Activated T-helper 2 cell treated with anti-CD3 and anti-CD28 coated beads, Interferon-gamma antibody, Interleukin-2, Interleukin-4, amounts not matched to agents 10 μg/mL and 5 μg/mL and 100 μg/mL, durations not matched to agents 14 hours and 24 hours and 36 hours (primary cell): ENCODE measurements at regions not wholly inside any gene's neighbourhood (a gene's known extent, or its start where the extent isn't known, plus 50 kb on each side); places are given as distances from the start of the nearest gene placed in this dataset.

Source experiments
- DNase-seq: peaks from one replicate; pipeline ENCODE4 v3.0.0; 2021; ENCODE audit warnings: low spot score
- H3K27ac Mint-ChIP-seq: one replicate; pipeline ENCODE4 v1.8.0; 2021; ENCODE audit warnings: mixed read lengths
- H3K27me3 Mint-ChIP-seq: one replicate; pipeline ENCODE4 v1.8.0; 2021; ENCODE audit warnings: low read depth, mixed read lengths
- H3K36me3 Mint-ChIP-seq: one replicate; pipeline ENCODE4 v1.8.0; 2021; ENCODE audit warnings: low read depth, mixed read lengths
- H3K4me1 Mint-ChIP-seq: one replicate; pipeline ENCODE4 v1.8.0; 2021; ENCODE audit warnings: low read depth, mixed read lengths
- H3K4me3 Mint-ChIP-seq: one replicate; pipeline ENCODE4 v1.8.0; 2021; ENCODE audit warnings: low read depth, mild to moderate bottlenecking, moderate library complexity, mixed read lengths
- H3K9me3 Mint-ChIP-seq: one replicate; pipeline ENCODE4 v1.8.0; 2021; ENCODE audit warnings: mixed read lengths
- intact Hi-C: fragments of 100-400 bp; cut with micrococcal nuclease; formaldehyde crosslinking; loops from one replicate; pipeline ENCODE4 v1.15.1; 2023

GRCh38 chr2:216787851-216788540 is 71.9 kb downstream of the TNP1 start:
- intact Hi-C loops = no loop called here
- Mint-ChIP-seq H3K4me1 (no peaks in the 10 kb centered on the region), H3K9me3 (no peaks in the 10 kb centered on the region), H3K27me3 (peaks cover 1% of the 10 kb centered on the region), H3K4me3 (no peak overlapping the region), H3K36me3 (no peaks in the 10 kb centered on the region), H3K27ac (no peak overlapping the region)
- DNase-seq = no peak

DNA sequence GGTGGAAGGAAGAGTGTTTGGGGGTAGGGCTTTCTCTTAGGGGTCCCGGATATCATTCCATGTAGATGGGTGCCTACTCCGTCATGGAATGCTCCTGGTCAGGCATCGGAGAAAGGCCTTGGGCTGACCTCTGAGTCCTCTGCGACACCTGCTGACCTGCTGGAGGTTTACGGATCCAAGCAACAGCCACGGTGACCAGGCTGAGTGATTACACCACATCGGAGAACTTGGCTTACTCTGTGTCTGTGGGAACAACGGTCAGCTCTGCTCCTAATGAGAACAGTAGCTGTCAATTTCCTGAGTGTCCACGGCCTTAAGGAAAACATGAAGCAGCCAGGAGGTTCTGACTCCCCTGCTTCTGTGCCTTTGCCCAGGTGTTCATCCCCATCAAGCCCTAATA is 73.2 kb downstream of the TNP1 start:
- Mint-ChIP-seq H3K4me3 (no peak overlapping the region), H3K27me3 (peaks cover 1% of the 10 kb centered on the region), H3K36me3 (no peaks in the 10 kb centered on the region), H3K4me1 (no peaks in the 10 kb centered on the region), H3K9me3 (no peaks in the 10 kb centered on the region), H3K27ac (no peak overlapping the region)
- intact Hi-C loops = no loop called here
- DNase-seq = no peak

- no peak overlapping the region for H3K4me3 Mint-ChIP-seq
- no peaks in the 10 kb centered on the region for H3K9me3 Mint-ChIP-seq
- H3K27me3 Mint-ChIP-seq = peaks cover 6% of the 10 kb centered on the region
- no peaks in the 10 kb centered on the region for H3K36me3 Mint-ChIP-seq
- intact Hi-C loops = no loop called here
- no peak for DNase-seq
- H3K27ac Mint-ChIP-seq = no peak overlapping the region
- peaks cover 2% of the 10 kb centered on the region for H3K4me1 Mint-ChIP-seq
Observed at GRCh38 chr2:216784456-216784855, 75.4 kb downstream of the TNP1 start.

GRCh38 chr2:216781709-216782108 is 78.2 kb downstream of the TNP1 start:
- Mint-ChIP-seq H3K4me1 (peaks cover 2% of the 10 kb centered on the region), H3K27ac (no peak overlapping the region), H3K4me3 (no peak overlapping the region), H3K27me3 (peaks cover 6% of the 10 kb centered on the region), H3K36me3 (no peaks in the 10 kb centered on the region), H3K9me3 (no peaks in the 10 kb centered on the region)
- intact Hi-C loops = no loop called here
- no peak for DNase-seq

GRCh38 chr2:216780843-216781242 is 79.0 kb downstream of the TNP1 start:
- Mint-ChIP-seq H3K27ac (no peak overlapping the region), H3K4me3 (no peak overlapping the region), H3K36me3 (no peaks in the 10 kb centered on the region), H3K9me3 (no peaks in the 10 kb centered on the region), H3K4me1 (peaks cover 2% of the 10 kb centered on the region), H3K27me3 (peaks cover 6% of the 10 kb centered on the region)
- DNase-seq = no peak
- intact Hi-C loops = no loop called here

- H3K9me3 Mint-ChIP-seq = no peaks in the 10 kb centered on the region
- no peaks in the 10 kb centered on the region for H3K36me3 Mint-ChIP-seq
- no peak overlapping the region for H3K27ac Mint-ChIP-seq
- intact Hi-C loops = loop anchor here (2.0 to 5.0 kb wide), 2 partner anchors 389 to 735 kb away; no protein-coding TSS in a partner anchor
- peak; percentile 34 for DNase-seq
- peaks cover 2% of the 10 kb centered on the region for H3K4me1 Mint-ChIP-seq
- H3K27me3 Mint-ChIP-seq = peaks cover 9% of the 10 kb centered on the region
- H3K4me3 Mint-ChIP-seq = no peak overlapping the region
Observed at GRCh38 chr2:216777637-216778273, 82.1 kb downstream of the TNP1 start.

DNA sequence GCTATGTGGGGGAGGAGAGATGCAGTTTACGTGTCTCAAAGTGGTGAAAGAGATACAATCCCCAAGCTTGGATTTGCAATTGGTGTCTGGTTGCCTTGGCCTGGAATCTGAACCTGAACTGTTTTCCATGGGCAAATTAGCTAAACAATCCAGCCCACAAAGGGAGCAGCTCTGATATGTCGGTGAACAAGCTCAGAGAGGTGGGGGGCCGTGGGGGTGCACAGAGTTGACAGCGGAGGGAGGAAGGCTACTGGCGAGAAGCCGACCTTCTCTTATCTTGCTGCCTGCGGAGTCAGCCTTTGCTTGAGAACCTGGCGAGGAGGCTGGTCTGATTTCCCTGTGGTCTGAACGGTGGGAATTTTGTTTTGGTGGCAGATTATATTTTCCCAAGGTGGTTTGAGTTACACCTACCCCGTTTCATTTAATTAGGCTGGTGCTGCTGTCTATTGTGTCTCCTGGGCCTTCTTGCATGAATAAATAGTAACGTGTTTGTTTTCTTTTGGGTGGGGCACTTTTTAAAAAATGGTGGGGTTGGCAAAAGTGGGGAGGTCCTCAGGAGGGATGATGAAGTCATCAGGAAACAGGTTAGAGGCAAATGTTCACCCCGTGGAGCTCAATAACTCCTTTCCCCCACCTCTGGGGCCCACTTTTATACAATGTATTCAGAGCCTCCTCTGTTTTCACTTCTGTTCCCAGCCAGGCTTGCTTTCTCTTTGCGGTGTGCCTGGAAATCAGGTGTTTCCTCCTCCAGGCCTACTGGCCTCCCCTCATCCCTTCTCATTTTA is 80.9 kb upstream of the IGFBP5 start:
- Mint-ChIP-seq H3K27ac (no peak overlapping the region), H3K27me3 (peaks cover 11% of the 10 kb centered on the region), H3K36me3 (no peaks in the 10 kb centered on the region), H3K4me1 (peaks cover 4% of the 10 kb centered on the region), H3K9me3 (no peaks in the 10 kb centered on the region), H3K4me3 (no peak overlapping the region)
- intact Hi-C loops = loop anchor here (2.0 to 5.0 kb wide), 2 partner anchors 391 to 736 kb away; no protein-coding TSS in a partner anchor
- no peak for DNase-seq

DNA sequence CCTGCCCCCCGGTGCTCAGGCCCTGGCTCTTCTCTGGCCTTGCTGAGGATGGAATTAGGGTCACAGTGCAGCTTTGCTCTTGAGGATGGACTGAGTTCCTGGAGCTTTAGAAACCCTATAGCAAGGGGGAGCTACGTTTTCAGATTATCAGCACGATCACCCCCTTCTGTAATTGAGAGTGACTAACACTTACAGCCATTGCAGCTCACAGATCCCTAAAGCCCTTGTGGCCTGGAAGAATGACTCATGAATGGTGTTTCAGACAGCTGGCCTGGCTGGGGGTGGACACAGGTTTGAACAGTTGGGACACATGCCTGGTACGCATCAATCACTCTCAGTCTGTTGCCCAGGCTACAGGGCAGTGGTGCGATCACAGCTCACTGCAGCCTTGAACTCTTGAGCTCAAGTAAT is 79.7 kb upstream of the IGFBP5 start:
- DNase-seq = no peak
- H3K36me3 Mint-ChIP-seq = no peaks in the 10 kb centered on the region
- peaks cover 9% of the 10 kb centered on the region for H3K27me3 Mint-ChIP-seq
- H3K4me3 Mint-ChIP-seq = no peak overlapping the region
- no peak overlapping the region for H3K27ac Mint-ChIP-seq
- H3K9me3 Mint-ChIP-seq = no peaks in the 10 kb centered on the region
- intact Hi-C loops = loop anchor here (5.0 kb wide), 1 partner anchor 737 kb away; no protein-coding TSS in a partner anchor
- peaks cover 2% of the 10 kb centered on the region for H3K4me1 Mint-ChIP-seq

DNA sequence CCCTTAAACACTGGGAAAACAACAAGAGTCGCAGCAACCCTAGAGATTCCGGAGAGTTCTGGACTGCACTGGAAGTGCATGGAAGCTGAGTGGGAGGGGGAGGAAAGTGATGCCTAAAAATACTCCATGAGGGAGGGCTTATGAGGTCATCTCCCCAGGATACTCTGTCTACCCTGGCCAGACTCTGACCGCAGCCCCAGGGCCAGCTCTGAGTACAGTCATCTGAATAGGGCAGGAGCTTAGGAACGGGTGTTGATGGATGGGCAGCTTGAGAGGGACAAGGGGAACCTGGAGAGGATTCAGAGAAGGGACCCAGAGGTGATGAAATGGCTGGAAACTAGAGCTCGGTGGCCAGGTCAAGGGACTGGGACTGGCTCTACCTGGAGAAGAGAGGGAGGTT is 79.3 kb upstream of the IGFBP5 start:
- peaks cover 6% of the 10 kb centered on the region for H3K27me3 Mint-ChIP-seq
- intact Hi-C loops = loop anchor here (5.0 kb wide), 1 partner anchor 738 kb away; no protein-coding TSS in a partner anchor
- H3K27ac Mint-ChIP-seq = no peak overlapping the region
- H3K9me3 Mint-ChIP-seq = no peaks in the 10 kb centered on the region
- H3K4me3 Mint-ChIP-seq = no peak overlapping the region
- DNase-seq = no peak
- no peaks in the 10 kb centered on the region for H3K36me3 Mint-ChIP-seq
- H3K4me1 Mint-ChIP-seq = peaks cover 2% of the 10 kb centered on the region

DNA sequence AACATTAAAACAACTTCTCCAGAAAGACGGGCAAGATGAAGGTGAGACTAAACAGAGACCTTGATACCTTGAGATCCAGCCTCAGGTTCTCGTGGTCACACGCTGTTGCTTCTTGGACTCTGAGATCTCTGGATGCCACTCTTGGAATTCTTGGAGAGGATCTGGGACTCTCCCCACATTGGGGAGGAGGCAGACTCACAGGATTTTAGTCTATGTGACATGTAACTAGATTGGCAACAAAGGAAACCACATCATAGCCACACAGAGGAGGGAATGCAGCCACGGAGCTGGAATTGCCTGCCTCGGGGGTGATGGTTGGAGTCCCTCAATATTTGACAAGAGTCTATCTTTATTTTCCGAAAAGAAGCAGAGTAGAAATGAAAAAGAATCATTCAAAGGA is 78.8 kb upstream of the IGFBP5 start:
- H3K27ac Mint-ChIP-seq = no peak overlapping the region
- no peak for DNase-seq
- peaks cover 2% of the 10 kb centered on the region for H3K4me1 Mint-ChIP-seq
- intact Hi-C loops = no loop called here
- no peak overlapping the region for H3K4me3 Mint-ChIP-seq
- peaks cover 5% of the 10 kb centered on the region for H3K27me3 Mint-ChIP-seq
- no peaks in the 10 kb centered on the region for H3K9me3 Mint-ChIP-seq
- H3K36me3 Mint-ChIP-seq = no peaks in the 10 kb centered on the region

DNA sequence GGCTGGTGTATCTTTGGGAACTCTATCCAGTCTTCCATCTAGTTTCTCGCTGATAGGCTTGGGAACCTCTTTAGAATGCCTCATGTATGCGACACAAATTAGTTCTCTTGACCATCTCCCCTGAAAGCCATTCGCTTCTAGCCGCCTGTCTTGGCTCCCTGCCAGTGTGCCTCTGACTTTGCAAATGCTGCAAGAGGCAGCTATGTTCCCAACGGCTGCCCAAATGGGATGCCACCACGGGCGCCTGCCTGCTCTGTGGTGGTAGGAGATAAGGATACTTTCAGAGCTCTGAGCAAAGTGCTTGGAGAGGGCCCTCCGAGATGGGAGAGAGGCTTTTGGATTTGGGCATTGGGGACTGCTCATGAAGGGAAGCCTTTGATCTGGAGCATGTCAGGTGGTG is 77.7 kb upstream of the IGFBP5 start:
- H3K36me3 Mint-ChIP-seq = no peaks in the 10 kb centered on the region
- H3K4me3 Mint-ChIP-seq = no peak overlapping the region
- intact Hi-C loops = no loop called here
- DNase-seq = no peak
- H3K27me3 Mint-ChIP-seq = peaks cover 5% of the 10 kb centered on the region
- peaks cover 2% of the 10 kb centered on the region for H3K4me1 Mint-ChIP-seq
- H3K9me3 Mint-ChIP-seq = no peaks in the 10 kb centered on the region
- no peak overlapping the region for H3K27ac Mint-ChIP-seq

DNA sequence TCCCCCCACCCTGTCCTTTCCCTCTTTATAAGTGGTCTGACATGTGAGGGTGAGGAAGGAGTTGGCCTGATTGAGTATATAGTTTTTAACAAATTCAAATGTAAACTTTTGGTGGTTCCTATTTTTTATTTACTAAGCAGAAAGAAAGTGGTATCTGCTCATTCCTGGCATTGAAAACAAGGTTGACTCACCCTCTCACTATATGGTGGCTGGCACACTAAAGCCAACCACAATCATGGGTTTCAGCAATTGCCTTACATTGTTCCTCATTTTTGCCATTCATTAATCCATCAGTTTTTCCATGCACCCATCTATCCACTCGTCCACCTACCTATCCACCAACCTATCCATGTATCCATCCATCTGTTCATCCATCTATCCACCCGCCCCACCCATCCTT is 75.4 kb upstream of the IGFBP5 start:
- Mint-ChIP-seq H3K36me3 (no peaks in the 10 kb centered on the region), H3K27ac (no peak overlapping the region), H3K9me3 (no peaks in the 10 kb centered on the region), H3K4me3 (no peak overlapping the region), H3K27me3 (peaks cover 9% of the 10 kb centered on the region), H3K4me1 (peaks cover 2% of the 10 kb centered on the region)
- intact Hi-C loops = no loop called here
- no peak for DNase-seq

DNA sequence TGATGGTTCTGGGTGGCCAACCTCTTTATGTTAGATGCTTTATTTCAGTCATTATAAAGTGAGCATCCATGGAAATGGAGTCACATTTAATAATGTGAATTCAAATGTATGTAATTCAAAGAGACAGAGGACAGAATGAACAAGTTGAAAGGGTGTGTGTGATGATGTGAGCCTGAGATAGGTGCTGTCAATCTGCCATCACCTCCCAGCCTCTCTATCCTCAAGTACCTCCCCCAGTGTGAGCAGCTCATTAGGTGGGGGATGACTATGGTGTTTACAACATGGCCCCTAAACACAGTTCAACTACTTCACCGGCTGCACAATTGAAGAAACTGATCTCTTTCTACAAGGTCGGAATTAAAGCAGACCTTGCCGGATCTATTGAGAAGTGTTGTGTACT is 74.7 kb upstream of the IGFBP5 start:
- Mint-ChIP-seq H3K4me3 (no peak overlapping the region), H3K36me3 (no peaks in the 10 kb centered on the region), H3K27me3 (peaks cover 14% of the 10 kb centered on the region), H3K9me3 (no peaks in the 10 kb centered on the region), H3K4me1 (peaks cover 2% of the 10 kb centered on the region), H3K27ac (no peak overlapping the region)
- intact Hi-C loops = no loop called here
- DNase-seq = no peak
